ENCODE measurements at regions not wholly inside any gene's neighbourhood (a gene's known extent, or its start where the extent isn't known, plus 50 kb on each side); places are given as distances from the start of the nearest gene placed in this dataset.

DNA sequence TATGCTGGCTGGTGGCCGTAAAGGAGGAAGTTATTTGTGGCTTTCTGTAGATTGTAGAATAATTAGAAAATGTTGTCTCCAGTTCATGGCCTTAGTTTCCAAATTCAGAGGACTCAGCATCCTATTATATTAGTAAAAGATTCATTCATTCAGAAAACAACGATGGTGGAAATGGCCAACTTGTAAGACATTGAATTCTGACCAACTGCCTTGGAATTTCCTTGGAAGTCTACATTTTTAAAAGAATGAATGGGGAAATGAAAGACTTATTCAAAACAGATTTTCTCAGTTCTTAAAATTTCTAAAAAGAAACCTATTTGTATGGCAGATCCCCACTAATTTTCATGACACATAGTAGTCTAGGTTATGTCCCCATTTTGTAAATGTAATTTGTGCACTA lies 561.5 kb downstream of the ANKRD50 start:
- TF ChIP-seq SP1 (IDR thresholded peaks at IDR 0.05) (no peak), ZNF384 (IDR thresholded peaks at IDR 0.05) (no peak), TARDBP (IDR thresholded peaks at IDR 0.05) (no peak), LEF1 (IDR thresholded peaks at IDR 0.05; ENCODE audit: borderline replicate concordance) (no peak), BHLHE40 (IDR thresholded peaks at IDR 0.05; ENCODE audit: borderline replicate concordance) (no peak), FOXM1 (IDR thresholded peaks at IDR 0.05; ENCODE audit: borderline replicate concordance) (no peak), HDGF (IDR thresholded peaks at IDR 0.05; ENCODE audit: borderline replicate concordance) (no peak)
